Embryonic facial prominence (tissue), 1 donor: ENCODE measurements at regions not wholly inside any gene's neighbourhood (a gene's known extent, or its start where the extent isn't known, plus 50 kb on each side); places are given as distances from the start of the nearest gene placed in this dataset.
"Not testable (repeated sequence)": the region's sequence is repeated elsewhere in the genome, so short reads cannot be mapped to it uniquely, and the experiment has no call there.

ENCODE experiments used
- DNase-seq: peaks from one replicate; pipeline ENCODE4 v3.0.0-alpha.2; 2016; ENCODE audit errors: extremely low spot score

- DNase-seq: no peak
Observed at GRCh38 chr6:167408235-167408869, 83.5 kb downstream of the TTLL2 start.

- no peak for DNase-seq
Observed at GRCh38 chr6:167409079-167409478, 84.2 kb downstream of the TTLL2 start.

- no peak for DNase-seq
Observed at GRCh38 chr6:167409694-167410093, 84.8 kb downstream of the TTLL2 start.

GRCh38 chr6:167410462-167410861, 85.6 kb downstream of the TTLL2 start:
- no peak for DNase-seq

- no peak for DNase-seq
Observed at GRCh38 chr6:167412506-167412905, 87.6 kb downstream of the TTLL2 start.

- no peak for DNase-seq
Observed at GRCh38 chr6:167415441-167415961, 90.6 kb downstream of the TTLL2 start.

- DNase-seq: no peak
Observed at GRCh38 chr6:167416676-167417430, 92.0 kb downstream of the TTLL2 start.

GRCh38 chr6:167420177-167420576, 95.3 kb downstream of the TTLL2 start:
- no peak for DNase-seq

- DNase-seq: no peak
Observed at GRCh38 chr6:167420858-167421766, 96.2 kb downstream of the TTLL2 start.

- DNase-seq: not testable (repeated sequence)
Observed at GRCh38 chr6:167421944-167422343, 97.1 kb downstream of the TTLL2 start.

GRCh38 chr6:167422934-167423333, 98.0 kb downstream of the TTLL2 start:
- DNase-seq: no peak

GRCh38 chr6:167424060-167424673, 99.3 kb downstream of the TTLL2 start:
- DNase-seq: no peak

- no peak for DNase-seq
Observed at GRCh38 chr6:167424700-167425099, 99.8 kb downstream of the TTLL2 start.

- no peak for DNase-seq
Observed at GRCh38 chr6:167426084-167426483, 101.2 kb downstream of the TTLL2 start.

GRCh38 chr6:167426651-167427050, 101.8 kb downstream of the TTLL2 start:
- DNase-seq: no peak

GRCh38 chr6:167428664-167429333, 103.9 kb downstream of the TTLL2 start:
- no peak for DNase-seq

- no peak for DNase-seq
Observed at GRCh38 chr6:167429353-167429752, 104.5 kb downstream of the TTLL2 start.

- no peak for DNase-seq
Observed at GRCh38 chr6:167435209-167435728, 110.4 kb downstream of the TTLL2 start.

- DNase-seq: no peak
Observed at GRCh38 chr6:167437888-167438484, 113.1 kb downstream of the TTLL2 start.

GRCh38 chr6:167441715-167442206, 116.9 kb downstream of the TTLL2 start:
- no peak for DNase-seq
